Activated T-cell treated with anti-CD3 and anti-CD28 coated beads, Interleukin-2, amount 50 U/mL, for 24 hours (primary cell): ENCODE measurements at regions not wholly inside any gene's neighbourhood (a gene's known extent, or its start where the extent isn't known, plus 50 kb on each side); places are given as distances from the start of the nearest gene placed in this dataset.
"Not testable (repeated sequence)": the region's sequence is repeated elsewhere in the genome, so short reads cannot be mapped to it uniquely, and the experiment has no call there.

Source experiments
- DNase-seq: peaks from one replicate; pipeline ENCODE4 v3.0.0-alpha.2; 2020
- H3K27ac Mint-ChIP-seq: 2 replicates; pipeline ENCODE4 v1.8.0; 2020; ENCODE audit warnings: mild to moderate bottlenecking, mixed read lengths
- H3K27me3 Mint-ChIP-seq: 2 replicates; pipeline ENCODE4 v1.8.0; 2020; ENCODE audit warnings: mixed read lengths
- H3K36me3 Mint-ChIP-seq: 2 replicates; pipeline ENCODE4 v1.8.0; 2020; ENCODE audit warnings: low read depth, mixed read lengths
- H3K4me1 Mint-ChIP-seq: 2 replicates; pipeline ENCODE4 v1.8.0; 2020; ENCODE audit warnings: low read depth, mixed read lengths
- H3K4me3 Mint-ChIP-seq: 2 replicates; pipeline ENCODE4 v1.8.0; 2020; ENCODE audit warnings: mild to moderate bottlenecking, moderate library complexity, mixed read lengths
- H3K9me3 Mint-ChIP-seq: 2 replicates; pipeline ENCODE4 v1.8.0; 2020; ENCODE audit warnings: mixed read lengths

DNA sequence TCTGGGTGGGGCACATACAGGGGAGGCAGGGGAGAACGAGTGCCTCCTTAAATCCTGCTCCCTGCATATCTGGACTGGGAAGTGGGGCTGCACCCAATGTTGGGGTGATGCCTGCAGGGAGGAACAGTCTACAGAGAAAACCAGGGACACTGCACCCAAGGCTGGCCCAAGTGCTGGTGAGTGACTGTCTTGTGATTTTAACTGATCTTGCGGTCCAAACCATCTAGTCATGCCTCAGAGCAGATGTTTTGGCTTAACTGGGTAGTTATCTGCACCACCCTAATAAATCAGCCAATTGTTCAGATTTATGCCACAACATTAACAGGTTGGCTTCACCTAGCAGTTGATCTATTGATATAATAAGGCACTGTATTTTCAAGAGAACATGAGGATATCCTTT is 219.2 kb upstream of the IRS2 start:
- no peak for DNase-seq
- Mint-ChIP-seq H3K4me3 (no peak overlapping the region), H3K27ac (no peak overlapping the region), H3K27me3 (peaks cover 4% of the 10 kb centered on the region), H3K36me3 (no peaks in the 10 kb centered on the region), H3K9me3 (no peaks in the 10 kb centered on the region), H3K4me1 (no peaks in the 10 kb centered on the region)

GRCh38 chr13:110004814-110005213 is 218.4 kb upstream of the IRS2 start:
- no peak for DNase-seq
- no peaks in the 10 kb centered on the region for H3K9me3 Mint-ChIP-seq
- no peaks in the 10 kb centered on the region for H3K36me3 Mint-ChIP-seq
- no peaks in the 10 kb centered on the region for H3K4me1 Mint-ChIP-seq
- no peak overlapping the region for H3K4me3 Mint-ChIP-seq
- peaks cover 4% of the 10 kb centered on the region for H3K27me3 Mint-ChIP-seq
- H3K27ac Mint-ChIP-seq: no peak overlapping the region

DNA sequence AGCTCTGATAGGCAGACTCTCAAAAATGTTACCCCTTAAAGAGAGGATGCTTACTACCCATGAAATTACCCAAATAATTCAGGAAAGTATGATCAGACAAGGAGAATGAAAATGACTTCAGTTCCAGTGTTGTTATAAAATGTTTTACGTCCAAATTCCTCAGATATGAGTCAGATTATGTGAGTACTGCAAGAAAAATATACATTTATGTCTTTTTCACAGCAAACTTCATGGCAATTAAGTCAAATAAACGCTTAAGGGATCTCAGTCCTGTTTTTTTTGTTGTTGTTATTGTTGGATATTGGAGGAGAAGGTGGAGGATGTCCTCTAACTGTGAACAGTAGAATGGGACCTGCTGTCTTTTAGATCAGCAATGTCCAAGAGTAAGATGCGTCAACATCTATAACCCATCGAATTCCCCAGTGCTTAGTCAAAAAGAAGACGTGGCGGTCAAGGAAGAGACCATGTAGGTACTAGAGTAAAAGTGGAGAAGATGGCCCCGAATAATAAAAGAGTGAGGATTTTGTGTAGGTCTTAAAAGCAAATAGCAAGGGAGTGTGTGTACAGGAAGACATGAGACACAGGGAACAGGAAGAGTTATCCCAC is 215.4 kb upstream of the IRS2 start:
- Mint-ChIP-seq H3K27ac (no peak overlapping the region), H3K4me3 (no peak overlapping the region), H3K27me3 (peaks cover 7% of the 10 kb centered on the region), H3K9me3 (no peaks in the 10 kb centered on the region), H3K4me1 (no peaks in the 10 kb centered on the region), H3K36me3 (no peaks in the 10 kb centered on the region)
- DNase-seq: no peak

DNA sequence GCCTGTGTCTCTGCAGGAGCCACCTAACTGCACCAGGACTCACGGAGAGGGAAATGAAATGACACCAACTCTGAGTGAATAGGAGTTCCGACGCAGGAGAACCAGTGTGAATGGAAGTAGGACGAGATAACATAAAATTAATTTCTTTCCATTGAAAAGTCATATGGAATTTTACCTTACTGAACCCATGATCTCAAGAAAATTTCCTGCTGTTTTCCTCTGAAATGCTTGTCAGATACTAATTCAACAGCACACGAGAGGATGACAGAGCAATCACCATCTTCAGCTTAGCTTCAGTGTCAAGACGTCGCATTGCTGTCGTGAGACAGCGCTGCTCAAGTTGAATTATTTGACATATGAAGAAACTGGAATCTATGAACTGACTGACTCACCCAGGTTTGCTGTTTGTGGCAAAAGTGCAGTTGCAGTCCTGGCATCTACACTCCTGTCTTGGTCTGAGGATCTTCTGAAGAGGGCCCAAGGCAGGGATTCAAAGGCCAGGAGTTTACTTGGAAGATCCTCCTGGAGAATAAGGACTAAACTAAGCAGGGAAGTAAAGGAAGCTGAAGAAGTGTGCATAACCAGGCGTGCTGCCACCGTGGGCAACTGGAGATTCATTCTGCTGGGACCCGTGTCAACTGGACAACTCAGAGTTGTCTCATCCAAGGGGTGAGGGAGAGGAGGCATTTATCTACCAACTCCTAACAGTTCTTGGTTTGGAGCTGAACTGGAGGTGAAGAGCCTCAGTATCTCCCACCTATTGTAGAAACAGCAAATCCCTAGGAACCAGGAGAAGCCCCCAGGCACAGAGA is 214.4 kb upstream of the IRS2 start:
- no peak overlapping the region for H3K27ac Mint-ChIP-seq
- H3K4me1 Mint-ChIP-seq: no peaks in the 10 kb centered on the region
- no peaks in the 10 kb centered on the region for H3K9me3 Mint-ChIP-seq
- DNase-seq: no peak
- H3K27me3 Mint-ChIP-seq: peaks cover 7% of the 10 kb centered on the region
- no peaks in the 10 kb centered on the region for H3K36me3 Mint-ChIP-seq
- no peak overlapping the region for H3K4me3 Mint-ChIP-seq

- Mint-ChIP-seq H3K9me3 (no peaks in the 10 kb centered on the region), H3K4me1 (no peaks in the 10 kb centered on the region), H3K27me3 (peaks cover 7% of the 10 kb centered on the region), H3K4me3 (no peak overlapping the region), H3K27ac (no peak overlapping the region), H3K36me3 (no peaks in the 10 kb centered on the region)
- DNase-seq: no peak
These were observed 213.5 kb upstream of the IRS2 start for GRCh38 chr13:109999659-110000533.

GRCh38 chr13:109998684-109999533 is 212.5 kb upstream of the IRS2 start:
- no peak for DNase-seq
- Mint-ChIP-seq H3K27me3 (peaks cover 7% of the 10 kb centered on the region), H3K36me3 (no peaks in the 10 kb centered on the region), H3K27ac (no peak overlapping the region), H3K4me3 (no peak overlapping the region), H3K9me3 (no peaks in the 10 kb centered on the region), H3K4me1 (no peaks in the 10 kb centered on the region)

DNA sequence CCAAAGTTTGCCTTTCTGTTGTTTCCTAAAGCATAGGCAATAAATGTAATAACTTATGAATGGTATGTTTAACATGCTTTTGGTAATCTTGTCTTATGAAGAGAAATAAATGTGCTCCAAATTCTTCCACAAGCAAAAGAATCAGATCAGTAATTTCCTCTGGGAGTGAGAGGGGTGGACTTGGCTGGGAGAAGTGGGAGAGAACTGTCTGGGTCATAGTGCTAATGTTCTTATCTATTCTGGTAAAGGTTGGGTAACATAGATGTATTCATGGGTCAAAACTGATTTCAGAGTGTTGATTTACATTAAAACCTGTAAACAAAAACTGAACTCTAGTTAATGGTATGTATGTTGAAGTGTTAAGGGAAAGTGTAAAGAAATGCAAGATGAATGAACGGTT is 211.7 kb upstream of the IRS2 start:
- Mint-ChIP-seq H3K9me3 (no peaks in the 10 kb centered on the region), H3K36me3 (no peaks in the 10 kb centered on the region), H3K4me3 (no peak overlapping the region), H3K27me3 (peaks cover 7% of the 10 kb centered on the region), H3K27ac (no peak overlapping the region), H3K4me1 (no peaks in the 10 kb centered on the region)
- DNase-seq: no peak

DNA sequence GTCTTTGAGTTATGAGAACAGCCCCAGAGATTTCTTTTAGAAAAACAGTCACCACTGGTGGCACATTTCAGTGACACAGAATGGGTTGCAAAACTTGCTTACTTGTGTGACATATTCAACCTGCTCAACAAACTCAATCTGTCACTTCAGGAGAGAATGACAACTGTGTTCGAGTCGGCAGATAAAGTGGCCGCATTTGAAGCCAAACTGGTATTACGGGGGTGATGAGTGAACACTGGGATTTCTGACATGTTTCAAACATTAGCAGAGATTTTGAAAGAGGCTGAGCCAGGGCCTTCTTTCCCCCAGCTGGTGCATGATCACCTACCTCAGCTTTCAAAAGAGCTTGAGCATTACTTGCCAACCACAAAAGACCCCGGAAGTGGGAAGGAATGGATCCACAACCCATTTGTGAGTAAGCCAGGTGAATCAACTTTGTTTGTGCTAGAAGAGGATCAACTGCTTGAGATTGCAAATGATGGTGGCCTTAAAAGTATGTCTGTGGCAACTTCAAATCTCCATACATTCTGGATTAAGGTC is 210.7 kb upstream of the IRS2 start:
- not testable (repeated sequence) for H3K4me1 Mint-ChIP-seq, H3K36me3 Mint-ChIP-seq, H3K27ac Mint-ChIP-seq

GRCh38 chr13:109996404-109996960 is 210.1 kb upstream of the IRS2 start:
- Mint-ChIP-seq H3K36me3 (no peaks in the 10 kb centered on the region), H3K4me3 (no peak overlapping the region), H3K27ac (no peak overlapping the region), H3K27me3 (peaks cover 3% of the 10 kb centered on the region), H3K4me1 (no peaks in the 10 kb centered on the region), H3K9me3 (no peaks in the 10 kb centered on the region)
- no peak for DNase-seq

More for the DNA sequence above, 210.7 kb upstream of the IRS2 start:
- not testable (repeated sequence) for H3K9me3 Mint-ChIP-seq, H3K4me3 Mint-ChIP-seq, H3K27me3 Mint-ChIP-seq, DNase-seq

DNA sequence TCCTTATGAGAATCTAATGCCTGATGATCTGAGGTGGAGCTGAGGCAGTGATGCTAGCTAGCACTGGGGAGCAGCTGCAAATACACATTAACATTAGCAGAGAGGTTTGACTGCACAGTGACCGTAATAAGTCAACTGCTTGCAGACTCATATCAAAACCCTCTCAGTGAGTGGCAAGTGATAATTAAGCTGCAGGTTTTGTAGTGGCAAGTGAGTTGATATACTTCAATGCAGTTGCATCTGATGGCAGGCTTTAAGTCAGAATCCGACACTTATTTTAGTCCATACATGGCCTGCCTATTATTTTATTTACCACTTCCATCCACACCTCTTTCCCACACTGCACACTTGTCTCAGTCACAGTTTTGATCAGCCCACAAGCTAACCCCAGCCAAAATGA is 209.2 kb upstream of the IRS2 start:
- Mint-ChIP-seq H3K36me3 (no peaks in the 10 kb centered on the region), H3K27ac (no peak overlapping the region), H3K27me3 (peaks cover 3% of the 10 kb centered on the region), H3K9me3 (no peaks in the 10 kb centered on the region), H3K4me1 (no peaks in the 10 kb centered on the region), H3K4me3 (no peak overlapping the region)
- no peak for DNase-seq

DNA sequence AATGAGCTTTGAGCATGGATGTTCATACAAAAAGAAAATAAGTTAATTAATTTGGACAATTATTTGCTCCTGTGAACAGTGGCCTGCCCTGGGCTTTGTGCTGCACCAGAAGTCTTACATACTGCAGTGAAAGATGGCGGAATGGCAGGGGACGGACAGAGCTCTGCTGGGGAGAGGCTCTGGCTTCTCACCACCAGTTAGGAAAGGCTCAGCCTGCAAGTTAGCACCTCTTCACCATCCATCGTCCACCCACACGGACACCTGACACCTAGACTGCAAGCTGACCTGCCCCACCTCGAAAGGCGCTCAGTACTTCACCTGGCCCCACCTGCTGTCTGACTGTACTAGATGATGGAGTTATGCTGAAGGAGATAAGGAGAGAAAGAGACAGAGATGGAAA is 203.9 kb upstream of the IRS2 start:
- Mint-ChIP-seq H3K4me1 (no peaks in the 10 kb centered on the region), H3K36me3 (no peaks in the 10 kb centered on the region), H3K27ac (no peak overlapping the region), H3K27me3 (peaks cover 6% of the 10 kb centered on the region), H3K4me3 (no peak overlapping the region), H3K9me3 (no peaks in the 10 kb centered on the region)
- DNase-seq: no peak

DNA sequence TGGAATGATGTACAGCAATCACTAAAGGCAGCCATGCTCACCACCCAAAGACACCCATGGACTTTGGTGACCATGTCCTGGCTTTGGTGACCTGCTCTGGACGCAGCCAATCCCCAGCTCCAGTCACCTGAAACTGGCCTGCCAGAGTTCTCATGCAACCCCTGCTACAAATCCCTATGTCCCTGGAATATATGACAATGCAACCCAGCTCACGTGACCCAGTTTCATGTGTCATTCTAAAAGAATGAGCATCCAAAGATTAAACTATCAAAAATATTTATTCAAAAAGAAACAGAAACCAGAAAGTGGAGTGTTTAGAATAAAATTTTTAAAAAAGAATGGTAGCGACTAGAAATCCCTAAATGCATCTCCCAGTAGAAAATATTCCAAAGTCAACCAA is 203.3 kb upstream of the IRS2 start:
- no peak for DNase-seq
- Mint-ChIP-seq H3K4me1 (no peaks in the 10 kb centered on the region), H3K9me3 (no peaks in the 10 kb centered on the region), H3K36me3 (no peaks in the 10 kb centered on the region), H3K27me3 (peaks cover 6% of the 10 kb centered on the region), H3K27ac (no peak overlapping the region), H3K4me3 (no peak overlapping the region)

DNA sequence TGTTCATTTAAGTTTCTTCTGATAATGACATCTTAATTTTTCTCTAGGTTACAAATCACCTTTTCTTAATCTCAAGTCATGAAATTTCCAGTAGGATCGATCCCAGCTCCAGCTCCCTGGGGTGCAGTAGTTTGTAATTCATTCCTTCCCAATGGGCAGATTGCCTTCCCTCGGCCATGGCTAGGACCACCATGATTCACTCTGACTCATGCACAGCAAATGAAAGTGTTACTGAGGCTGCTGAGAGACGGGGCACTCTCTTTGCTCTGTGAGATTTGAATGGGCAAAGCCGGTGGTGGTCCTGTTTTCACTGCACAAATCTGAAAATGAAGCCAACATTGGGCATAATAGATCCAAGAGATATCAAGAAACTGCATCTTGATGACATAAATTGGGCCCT is 202.8 kb upstream of the IRS2 start:
- H3K36me3 Mint-ChIP-seq: no peaks in the 10 kb centered on the region
- H3K4me1 Mint-ChIP-seq: no peaks in the 10 kb centered on the region
- H3K27me3 Mint-ChIP-seq: peaks cover 6% of the 10 kb centered on the region
- DNase-seq: no peak
- no peak overlapping the region for H3K27ac Mint-ChIP-seq
- no peaks in the 10 kb centered on the region for H3K9me3 Mint-ChIP-seq
- no peak overlapping the region for H3K4me3 Mint-ChIP-seq

DNA sequence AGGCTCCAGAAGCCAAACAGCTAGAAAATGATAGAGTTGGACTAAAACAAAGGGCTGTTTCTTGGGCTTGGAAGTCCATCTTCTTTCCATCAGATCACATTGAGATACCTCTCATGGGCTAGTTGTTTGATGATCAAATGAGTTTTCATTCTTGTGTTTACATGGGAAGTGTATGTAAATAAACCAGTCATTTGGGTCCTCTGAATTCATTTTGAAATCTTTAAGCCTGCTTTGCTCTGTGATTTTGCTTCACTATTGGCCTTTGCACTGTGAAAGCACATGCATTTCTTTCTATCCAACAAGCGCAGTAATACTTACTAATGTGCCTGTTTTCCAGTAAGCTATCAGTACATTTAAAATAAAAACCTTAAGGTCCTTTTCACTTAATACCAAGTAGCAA is 200.5 kb upstream of the IRS2 start:
- no peaks in the 10 kb centered on the region for H3K36me3 Mint-ChIP-seq
- no peak for DNase-seq
- no peaks in the 10 kb centered on the region for H3K4me1 Mint-ChIP-seq
- no peaks in the 10 kb centered on the region for H3K9me3 Mint-ChIP-seq
- H3K27ac Mint-ChIP-seq: no peak overlapping the region
- no peak overlapping the region for H3K4me3 Mint-ChIP-seq
- peaks cover 6% of the 10 kb centered on the region for H3K27me3 Mint-ChIP-seq
